Activated T-cell treated with anti-CD3 and anti-CD28 coated beads for 24 hours (primary cell): ENCODE measurements at regions not wholly inside any gene's neighbourhood (a gene's known extent, or its start where the extent isn't known, plus 50 kb on each side); places are given as distances from the start of the nearest gene placed in this dataset.
"Not testable (repeated sequence)": the region's sequence is repeated elsewhere in the genome, so short reads cannot be mapped to it uniquely, and the experiment has no call there.

Experiments used
- DNase-seq: peaks from one replicate; pipeline ENCODE4 v3.0.0-alpha.2; 2020; ENCODE audit warnings: low read depth

- no peak for DNase-seq
Observed at GRCh38 chr15:45948181-45948621, 313.4 kb downstream of the SQOR start.

DNA sequence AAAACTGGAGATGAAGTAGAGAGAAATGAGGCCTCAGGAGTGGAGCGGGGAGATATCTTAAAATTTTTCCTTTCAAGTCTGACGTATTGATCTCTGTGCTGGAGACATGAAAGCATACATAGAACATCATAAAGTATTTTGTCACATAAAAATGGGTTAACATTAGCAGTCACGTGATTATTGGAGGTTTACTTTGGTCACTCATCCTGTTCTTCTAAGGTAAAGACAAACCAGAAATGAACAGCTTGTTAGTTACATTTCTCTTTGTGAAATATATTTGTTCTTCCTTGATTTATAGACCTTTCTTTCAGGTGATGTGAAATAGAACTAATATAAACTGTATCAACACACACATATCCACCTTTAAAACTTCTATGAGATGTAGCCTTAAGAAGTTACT is 324.1 kb downstream of the SQOR start:
- no peak for DNase-seq

GRCh38 chr15:45962733-45963132 is 327.9 kb downstream of the SQOR start:
- DNase-seq: no peak

DNA sequence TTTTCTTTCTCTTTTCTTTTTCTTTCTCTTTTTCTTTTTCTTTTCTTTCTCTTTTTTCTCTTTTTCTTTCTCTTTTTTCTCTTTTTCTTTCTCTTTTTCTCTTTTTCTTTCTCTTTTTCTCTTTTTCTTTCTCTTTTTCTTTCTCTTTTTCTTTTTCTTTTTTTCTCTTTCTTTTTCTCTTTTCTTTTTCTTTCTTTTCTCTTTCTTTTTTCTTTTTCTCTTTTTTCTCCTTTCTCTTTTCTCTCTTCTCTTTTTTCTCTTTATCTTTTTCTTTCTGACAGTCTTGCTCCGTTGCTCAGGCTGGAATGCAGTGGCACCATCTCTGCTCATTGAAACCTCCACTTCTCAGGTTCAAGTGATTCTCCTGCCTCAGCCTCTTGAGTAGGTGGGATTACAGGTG is 335.7 kb downstream of the SQOR start:
- no peak for DNase-seq

DNA sequence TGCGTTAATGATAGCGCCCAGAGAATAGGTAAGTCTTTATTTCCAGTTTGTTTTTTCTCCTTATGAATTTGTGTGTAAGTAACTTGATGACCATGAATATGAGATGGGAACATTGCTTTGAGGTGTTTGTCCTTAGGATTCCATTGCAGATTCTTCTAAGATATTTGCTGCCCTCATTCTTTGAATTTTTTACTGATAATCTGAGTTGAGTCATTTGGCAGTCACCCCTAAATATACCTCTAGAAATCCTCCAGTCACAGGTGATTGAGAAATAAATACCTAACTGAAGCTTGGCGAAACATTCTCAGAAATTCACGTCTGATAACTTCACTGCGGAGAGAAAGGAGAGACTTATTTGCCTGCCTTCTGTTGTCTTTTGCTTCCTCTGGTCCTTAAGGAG is 345.5 kb downstream of the SQOR start:
- DNase-seq: no peak

DNA sequence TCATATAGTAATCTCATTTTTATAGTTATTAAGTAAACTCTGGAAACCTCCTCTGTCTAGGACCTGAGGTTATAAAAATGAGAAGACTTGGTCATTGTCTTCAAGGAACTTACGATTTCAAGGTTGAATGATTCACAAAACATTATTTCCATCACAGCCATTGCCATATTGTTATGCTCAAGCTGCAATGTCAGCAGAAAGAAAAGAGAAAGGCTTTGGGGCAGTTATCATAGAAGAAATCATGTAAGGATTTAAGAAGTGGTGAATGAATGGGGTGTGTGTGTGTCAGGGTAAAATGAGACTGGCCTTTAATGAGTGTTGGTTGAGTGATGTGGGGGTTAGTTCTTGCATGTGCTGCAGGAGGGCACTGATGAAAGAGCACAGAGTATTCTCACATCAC is 346.8 kb downstream of the SQOR start:
- DNase-seq: no peak

- DNase-seq: no peak
Observed at GRCh38 chr15:45991863-45992262, 357.0 kb downstream of the SQOR start.

GRCh38 chr15:45993072-45993471 is 358.2 kb downstream of the SQOR start:
- DNase-seq: no peak

GRCh38 chr15:45993508-45993907 is 358.7 kb downstream of the SQOR start:
- no peak for DNase-seq

DNA sequence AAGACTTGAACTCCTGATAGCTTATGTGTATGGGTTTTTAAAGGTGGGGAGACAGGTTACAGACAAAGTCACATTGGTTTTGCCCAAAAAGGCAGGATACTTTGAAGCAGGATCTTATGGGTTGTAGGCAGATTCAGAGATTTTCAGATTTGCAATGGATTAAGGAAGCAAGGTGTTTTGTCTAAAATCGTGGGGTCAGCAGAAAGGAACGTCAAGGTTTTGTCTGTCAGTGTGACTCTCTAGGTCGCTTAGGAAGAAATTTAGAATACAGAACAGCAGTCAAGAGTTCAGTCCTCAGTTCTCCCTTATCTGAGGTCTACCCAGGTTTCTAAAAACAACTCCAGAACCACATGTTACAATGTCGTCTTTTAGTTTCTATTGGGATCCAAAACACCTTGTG is 361.0 kb downstream of the SQOR start:
- DNase-seq: no peak

GRCh38 chr15:46014532-46014931 is 379.7 kb downstream of the SQOR start:
- no peak for DNase-seq

DNA sequence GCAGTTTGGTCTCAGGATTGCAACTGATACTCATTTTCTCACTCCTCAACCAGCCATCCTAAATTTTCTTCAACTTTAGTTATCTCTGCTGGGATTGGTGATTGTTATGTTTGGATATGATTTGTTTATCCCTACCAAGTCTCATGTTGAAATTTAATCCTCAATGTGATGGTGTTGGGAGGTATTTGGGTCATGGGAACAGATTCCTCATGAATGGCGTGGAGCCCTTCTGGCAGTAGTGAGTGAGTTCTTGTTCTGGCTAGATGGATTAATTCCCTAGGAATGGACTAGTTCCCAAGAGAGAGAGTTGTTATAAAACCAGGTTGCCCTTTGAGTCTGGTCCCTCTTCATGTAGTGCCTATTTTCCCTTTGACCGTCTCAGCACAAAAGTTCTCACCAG is 399.9 kb downstream of the SQOR start:
- DNase-seq: no peak

DNA sequence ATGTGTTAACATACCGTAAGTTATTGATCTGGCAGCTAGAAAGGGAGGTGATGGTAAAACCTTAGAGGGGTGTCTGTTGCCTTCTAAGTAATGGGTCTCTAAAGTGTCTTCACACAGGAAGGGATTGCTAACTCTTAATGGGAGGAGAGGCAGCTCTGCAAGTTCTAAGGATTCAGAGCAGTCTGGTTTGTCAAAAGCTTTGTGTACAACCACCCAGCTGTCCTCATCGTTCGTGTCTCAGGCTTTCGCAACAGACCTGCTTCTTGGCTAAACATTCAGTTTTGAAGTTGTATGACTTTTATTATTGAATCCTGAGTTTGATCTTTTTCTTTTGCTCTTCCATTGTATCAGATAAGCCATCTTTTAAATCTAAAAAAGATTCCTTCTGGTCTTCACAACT is 404.9 kb downstream of the SQOR start:
- no peak for DNase-seq

DNA sequence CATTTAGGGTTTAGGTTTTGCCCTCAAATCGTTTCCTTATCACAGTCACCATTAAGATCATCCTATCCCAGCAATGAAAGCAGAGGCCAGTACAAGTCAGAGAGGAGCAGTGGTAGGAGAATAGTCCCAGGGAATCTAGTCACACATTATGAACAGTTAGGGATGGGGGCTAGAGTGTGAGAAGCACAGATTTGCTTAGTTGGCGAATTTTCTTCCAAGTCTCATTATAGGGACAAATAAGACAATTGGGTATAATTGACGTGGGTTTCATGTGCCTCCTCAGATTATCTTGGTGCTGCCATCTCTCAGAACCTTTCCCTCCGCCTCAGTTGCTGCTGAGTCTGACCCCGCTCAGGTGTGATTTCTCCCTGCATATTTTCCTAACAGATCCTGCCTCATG is 407.1 kb downstream of the SQOR start:
- no peak for DNase-seq

GRCh38 chr15:46059921-46060594 is 425.2 kb downstream of the SQOR start:
- DNase-seq: no peak

- no peak for DNase-seq
Observed at GRCh38 chr15:46061002-46061401, 426.2 kb downstream of the SQOR start.

DNA sequence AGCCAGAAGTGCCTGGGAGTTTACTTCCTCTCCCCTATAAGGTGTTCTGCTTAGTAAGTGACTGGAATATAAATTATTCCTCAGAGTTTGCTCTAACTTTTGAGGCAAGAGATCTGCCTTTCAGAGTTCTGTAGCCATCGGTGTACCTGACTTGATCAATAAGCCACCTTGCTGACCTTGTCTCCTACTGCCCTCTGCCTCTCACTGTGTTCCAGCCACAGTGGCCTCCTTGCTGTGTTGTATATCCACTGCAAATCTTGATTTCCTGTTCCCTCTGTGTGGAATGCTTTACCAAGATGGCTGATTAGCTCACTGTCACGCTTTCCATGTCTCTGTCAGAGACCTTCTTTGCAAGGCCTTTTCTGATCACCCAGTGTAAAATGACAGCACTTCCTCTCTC is 442.4 kb downstream of the SQOR start:
- DNase-seq: no peak

- no peak for DNase-seq
Observed at GRCh38 chr15:46079046-46079445, 444.2 kb downstream of the SQOR start.

DNA sequence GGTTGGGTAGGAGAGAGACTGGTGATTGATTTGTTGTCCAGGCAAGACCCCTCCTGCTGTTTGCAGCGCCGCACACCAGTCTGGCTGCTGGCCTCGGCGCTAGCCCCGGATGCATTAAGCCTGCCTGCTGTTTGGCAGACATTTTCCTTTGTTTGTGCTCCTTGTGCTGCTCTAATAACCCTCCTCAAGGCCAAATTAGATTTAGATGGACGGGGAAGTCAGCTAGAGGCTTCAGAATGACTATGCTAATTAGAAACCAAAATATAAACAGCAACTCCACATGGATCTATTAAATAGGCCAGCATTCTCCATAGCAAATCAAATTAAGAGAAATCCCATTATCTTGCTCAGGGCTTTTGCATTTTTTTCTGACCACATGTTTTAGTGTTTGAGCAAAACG is 445.2 kb downstream of the SQOR start:
- DNase-seq: no peak

GRCh38 chr15:46088486-46089445 is 453.9 kb downstream of the SQOR start:
- no peak for DNase-seq

DNA sequence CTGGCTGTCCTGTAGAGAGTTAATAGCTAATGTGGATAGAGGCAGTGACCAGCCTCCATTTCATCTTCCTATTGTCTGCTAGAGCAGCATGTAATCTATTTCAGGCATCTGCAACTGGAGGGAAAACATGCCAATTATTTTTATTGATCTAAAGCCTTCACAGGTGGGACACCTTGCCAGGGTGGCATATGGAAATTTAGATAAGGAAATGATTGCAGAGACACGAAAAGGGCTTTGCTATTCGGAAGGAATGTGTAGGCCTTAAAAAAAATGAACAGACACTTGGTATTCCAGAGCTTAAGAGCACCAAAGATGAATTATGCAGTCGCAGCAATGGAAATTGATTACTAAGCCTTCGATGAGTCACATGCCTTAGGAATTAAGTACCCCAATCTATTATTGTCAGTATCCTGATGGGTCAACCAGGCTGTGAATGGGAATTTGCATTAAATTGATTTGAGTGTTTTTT is 454.7 kb downstream of the SQOR start:
- no peak for DNase-seq

DNA sequence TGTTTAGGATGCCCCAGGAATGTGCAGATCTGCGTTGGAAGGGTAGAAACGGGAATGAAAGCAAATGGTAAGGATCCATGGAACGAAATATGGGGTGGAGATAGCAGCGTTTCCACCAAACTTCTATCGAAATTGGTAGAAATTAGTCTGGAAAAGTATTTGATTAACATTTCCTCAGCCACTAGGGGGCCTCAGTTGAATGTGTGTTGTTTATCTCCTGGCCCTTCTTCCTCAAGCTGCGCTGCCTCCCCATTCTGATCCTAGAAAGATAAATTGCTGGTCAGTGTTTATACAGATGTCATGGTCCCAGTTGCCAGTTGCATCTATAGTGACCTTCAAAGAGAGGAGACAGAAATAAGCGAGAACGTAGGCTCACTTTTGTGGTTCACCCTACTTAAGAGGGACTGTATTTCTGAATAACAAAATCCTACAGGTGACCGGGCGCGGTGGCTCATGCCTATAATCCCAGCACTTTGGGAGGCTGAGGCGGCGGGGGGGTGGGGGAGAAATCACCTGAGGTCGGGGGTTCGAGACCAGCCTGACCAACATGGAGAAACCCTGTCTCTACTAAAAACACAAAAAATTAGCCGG is 457.1 kb downstream of the SQOR start:
- no peak for DNase-seq

DNA sequence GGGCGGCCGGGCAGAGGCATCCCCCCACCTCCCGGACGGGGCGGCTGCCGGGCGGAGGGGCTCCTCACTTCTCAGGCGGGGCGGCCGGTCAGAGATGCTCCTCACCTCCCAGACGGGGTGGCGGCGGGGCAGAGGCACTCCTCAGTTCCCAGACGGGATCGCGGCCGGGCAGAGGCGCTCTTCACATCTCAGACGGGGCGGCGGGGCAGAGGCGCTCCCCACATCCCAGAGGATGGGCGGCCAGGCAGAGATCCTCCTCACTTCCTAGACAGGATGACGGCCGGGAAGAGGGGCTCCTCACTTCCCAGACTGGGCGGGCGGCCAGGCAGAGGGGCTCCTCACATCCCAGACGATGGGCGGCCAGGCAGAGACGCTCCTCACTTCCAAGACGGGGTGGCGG is 463.2 kb downstream of the SQOR start:
- DNase-seq: not testable (repeated sequence)
